ENCODE measurements at regions not wholly inside any gene's neighbourhood (a gene's known extent, or its start where the extent isn't known, plus 50 kb on each side); places are given as distances from the start of the nearest gene placed in this dataset.

DNA sequence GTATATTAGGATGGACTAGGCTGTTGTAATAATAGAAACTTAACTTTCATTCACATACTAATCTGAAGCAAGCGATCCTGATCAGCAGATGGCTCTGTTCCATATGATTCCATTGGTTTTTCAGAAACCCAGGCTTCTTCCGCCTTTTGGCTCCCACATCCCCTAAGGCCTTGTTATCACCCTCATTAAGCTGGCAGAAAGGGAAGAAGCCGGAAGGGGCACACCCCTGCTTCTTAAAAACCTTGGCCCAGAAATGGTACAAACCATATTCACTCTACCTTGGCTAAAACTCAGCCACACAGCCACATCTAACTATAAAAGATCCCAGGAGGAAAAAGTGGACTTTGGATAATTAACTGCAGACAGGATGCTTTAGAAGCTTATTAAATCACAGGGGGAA is 329.2 kb downstream of the PCNX1 start:
- no peaks in the 10 kb centered on the region for H3K36me3 Mint-ChIP-seq (ENCODE audit: low read depth)
- TF ChIP-seq, protein P1, sequence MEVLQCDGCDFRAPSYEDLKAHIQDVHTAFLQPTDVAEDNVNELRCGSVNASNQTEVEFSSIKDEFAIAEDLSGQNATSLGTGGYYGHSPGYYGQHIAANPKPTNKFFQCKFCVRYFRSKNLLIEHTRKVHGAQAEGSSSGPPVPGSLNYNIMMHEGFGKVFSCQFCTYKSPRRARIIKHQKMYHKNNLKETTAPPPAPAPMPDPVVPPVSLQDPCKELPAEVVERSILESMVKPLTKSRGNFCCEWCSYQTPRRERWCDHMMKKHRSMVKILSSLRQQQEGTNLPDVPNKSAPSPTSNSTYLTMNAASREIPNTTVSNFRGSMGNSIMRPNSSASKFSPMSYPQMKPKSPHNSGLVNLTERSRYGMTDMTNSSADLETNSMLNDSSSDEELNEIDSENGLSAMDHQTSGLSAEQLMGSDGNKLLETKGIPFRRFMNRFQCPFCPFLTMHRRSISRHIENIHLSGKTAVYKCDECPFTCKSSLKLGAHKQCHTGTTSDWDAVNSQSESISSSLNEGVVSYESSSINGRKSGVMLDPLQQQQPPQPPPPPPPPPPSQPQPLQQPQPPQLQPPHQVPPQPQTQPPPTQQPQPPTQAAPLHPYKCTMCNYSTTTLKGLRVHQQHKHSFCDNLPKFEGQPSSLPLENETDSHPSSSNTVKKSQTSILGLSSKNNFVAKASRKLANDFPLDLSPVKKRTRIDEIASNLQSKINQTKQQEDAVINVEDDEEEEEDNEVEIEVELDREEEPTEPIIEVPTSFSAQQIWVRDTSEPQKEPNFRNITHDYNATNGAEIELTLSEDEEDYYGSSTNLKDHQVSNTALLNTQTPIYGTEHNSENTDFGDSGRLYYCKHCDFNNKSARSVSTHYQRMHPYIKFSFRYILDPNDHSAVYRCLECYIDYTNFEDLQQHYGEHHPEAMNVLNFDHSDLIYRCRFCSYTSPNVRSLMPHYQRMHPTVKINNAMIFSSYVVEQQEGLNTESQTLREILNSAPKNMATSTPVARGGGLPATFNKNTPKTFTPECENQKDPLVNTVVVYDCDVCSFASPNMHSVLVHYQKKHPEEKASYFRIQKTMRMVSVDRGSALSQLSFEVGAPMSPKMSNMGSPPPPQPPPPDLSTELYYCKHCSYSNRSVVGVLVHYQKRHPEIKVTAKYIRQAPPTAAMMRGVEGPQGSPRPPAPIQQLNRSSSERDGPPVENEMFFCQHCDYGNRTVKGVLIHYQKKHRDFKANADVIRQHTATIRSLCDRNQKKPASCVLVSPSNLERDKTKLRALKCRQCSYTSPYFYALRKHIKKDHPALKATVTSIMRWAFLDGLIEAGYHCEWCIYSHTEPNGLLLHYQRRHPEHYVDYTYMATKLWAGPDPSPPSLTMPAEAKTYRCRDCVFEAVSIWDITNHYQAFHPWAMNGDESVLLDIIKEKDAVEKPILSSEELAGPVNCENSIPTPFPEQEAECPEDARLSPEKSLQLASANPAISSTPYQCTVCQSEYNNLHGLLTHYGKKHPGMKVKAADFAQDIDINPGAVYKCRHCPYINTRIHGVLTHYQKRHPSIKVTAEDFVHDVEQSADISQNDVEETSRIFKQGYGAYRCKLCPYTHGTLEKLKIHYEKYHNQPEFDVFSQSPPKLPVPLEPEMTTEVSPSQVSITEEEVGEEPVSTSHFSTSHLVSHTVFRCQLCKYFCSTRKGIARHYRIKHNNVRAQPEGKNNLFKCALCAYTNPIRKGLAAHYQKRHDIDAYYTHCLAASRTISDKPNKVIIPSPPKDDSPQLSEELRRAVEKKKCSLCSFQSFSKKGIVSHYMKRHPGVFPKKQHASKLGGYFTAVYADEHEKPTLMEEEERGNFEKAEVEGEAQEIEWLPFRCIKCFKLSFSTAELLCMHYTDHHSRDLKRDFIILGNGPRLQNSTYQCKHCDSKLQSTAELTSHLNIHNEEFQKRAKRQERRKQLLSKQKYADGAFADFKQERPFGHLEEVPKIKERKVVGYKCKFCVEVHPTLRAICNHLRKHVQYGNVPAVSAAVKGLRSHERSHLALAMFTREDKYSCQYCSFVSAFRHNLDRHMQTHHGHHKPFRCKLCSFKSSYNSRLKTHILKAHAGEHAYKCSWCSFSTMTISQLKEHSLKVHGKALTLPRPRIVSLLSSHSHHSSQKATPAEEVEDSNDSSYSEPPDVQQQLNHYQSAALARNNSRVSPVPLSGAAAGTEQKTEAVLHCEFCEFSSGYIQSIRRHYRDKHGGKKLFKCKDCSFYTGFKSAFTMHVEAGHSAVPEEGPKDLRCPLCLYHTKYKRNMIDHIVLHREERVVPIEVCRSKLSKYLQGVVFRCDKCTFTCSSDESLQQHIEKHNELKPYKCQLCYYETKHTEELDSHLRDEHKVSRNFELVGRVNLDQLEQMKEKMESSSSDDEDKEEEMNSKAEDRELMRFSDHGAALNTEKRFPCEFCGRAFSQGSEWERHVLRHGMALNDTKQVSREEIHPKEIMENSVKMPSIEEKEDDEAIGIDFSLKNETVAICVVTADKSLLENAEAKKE (CRISPR knock-in tag; IDR thresholded peaks at IDR 0.05) = no peak
- no peak for TF ChIP-seq POLR2AphosphoS5 (IDR thresholded peaks at IDR 0.05; ENCODE audit: low read depth)
- TF ChIP-seq, protein P2, sequence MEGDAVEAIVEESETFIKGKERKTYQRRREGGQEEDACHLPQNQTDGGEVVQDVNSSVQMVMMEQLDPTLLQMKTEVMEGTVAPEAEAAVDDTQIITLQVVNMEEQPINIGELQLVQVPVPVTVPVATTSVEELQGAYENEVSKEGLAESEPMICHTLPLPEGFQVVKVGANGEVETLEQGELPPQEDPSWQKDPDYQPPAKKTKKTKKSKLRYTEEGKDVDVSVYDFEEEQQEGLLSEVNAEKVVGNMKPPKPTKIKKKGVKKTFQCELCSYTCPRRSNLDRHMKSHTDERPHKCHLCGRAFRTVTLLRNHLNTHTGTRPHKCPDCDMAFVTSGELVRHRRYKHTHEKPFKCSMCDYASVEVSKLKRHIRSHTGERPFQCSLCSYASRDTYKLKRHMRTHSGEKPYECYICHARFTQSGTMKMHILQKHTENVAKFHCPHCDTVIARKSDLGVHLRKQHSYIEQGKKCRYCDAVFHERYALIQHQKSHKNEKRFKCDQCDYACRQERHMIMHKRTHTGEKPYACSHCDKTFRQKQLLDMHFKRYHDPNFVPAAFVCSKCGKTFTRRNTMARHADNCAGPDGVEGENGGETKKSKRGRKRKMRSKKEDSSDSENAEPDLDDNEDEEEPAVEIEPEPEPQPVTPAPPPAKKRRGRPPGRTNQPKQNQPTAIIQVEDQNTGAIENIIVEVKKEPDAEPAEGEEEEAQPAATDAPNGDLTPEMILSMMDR (conservative IDR thresholded peaks at IDR 0.05; ENCODE audit: low read depth in 2 of 2) = 0 out of 4 replicates have a peak, but pooled peaks of 1 of the 2 experiments have one; percentile 7
- DNase-seq (ENCODE audit: low spot score) = no peak
- Histone ChIP-seq H3F3A (replicated peaks; ENCODE audit: low read depth) (no peaks in the 10 kb centered on the region), H3K4me2 (no peak overlapping the region), H2AFZ (no peak overlapping the region), H3K36me3 (ENCODE audit: insufficient read depth) (no peaks in the 10 kb centered on the region), H3K79me2 (replicated peaks; ENCODE audit: insufficient read depth) (no peaks in the 10 kb centered on the region), H4K20me1 (replicated peaks; ENCODE audit: insufficient read depth) (no peaks in the 10 kb centered on the region), H3K27ac (ENCODE audit: low read depth) (no peak overlapping the region), H3K9me2 (ENCODE audit: insufficient read depth) (0 out of 2 replicates have a peak, but pooled peaks cover 5% of the 10 kb centered on the region), H3K27me3 (ENCODE audit: insufficient read depth) (no peaks in the 10 kb centered on the region), H3K4me3 (no peak overlapping the region), H3K4me1 (ENCODE audit: insufficient read depth) (no peaks in the 10 kb centered on the region)
- no peak overlapping the region for H3K27ac Mint-ChIP-seq
- H3K27me3 Mint-ChIP-seq (ENCODE audit: insufficient read depth, low read depth, poor library complexity) = peaks cover 15% of the 10 kb centered on the region
- H3K4me3 Mint-ChIP-seq = no peak overlapping the region
- H3K9me3 Mint-ChIP-seq = no peaks in the 10 kb centered on the region
- ATAC-seq = no peak
- H3K4me1 Mint-ChIP-seq = peaks cover 5% of the 10 kb centered on the region; the same call in 2 of the 3 replicates

DNA sequence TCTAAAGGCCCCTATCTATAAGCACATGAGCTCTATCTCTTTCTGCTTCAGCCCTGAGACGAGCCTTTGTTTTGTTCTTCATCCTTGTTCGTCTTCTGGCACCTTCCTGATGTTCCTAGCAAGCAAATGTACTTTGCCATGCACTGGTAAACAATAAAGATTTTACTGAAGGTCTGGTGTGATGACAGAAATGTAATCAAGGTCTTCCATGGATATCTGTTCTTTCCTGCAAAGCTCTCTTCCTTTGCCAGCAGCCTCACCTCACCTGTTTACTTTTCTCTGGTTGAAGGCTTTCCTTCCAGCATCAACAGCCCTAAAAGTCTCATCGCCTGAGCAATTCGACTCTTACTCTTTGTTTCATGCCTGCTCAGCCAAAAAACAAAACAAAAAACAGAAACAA is 330.3 kb downstream of the PCNX1 start:
- no peaks in the 10 kb centered on the region for H3K79me2 ChIP-seq (replicated peaks; ENCODE audit: insufficient read depth)
- H3K27me3 ChIP-seq (ENCODE audit: insufficient read depth) = no peaks in the 10 kb centered on the region
- peak overlapping the region; percentile 38; the same call in 1 of the 2 replicates for H2AFZ ChIP-seq
- Mint-ChIP-seq H3K4me3 (no peak overlapping the region), H3K4me1 (peaks cover 2% of the 10 kb centered on the region; the same call in 1 of the 3 replicates), H3K27me3 (ENCODE audit: insufficient read depth, low read depth, poor library complexity) (peaks cover 11% of the 10 kb centered on the region), H3K9me3 (no peaks in the 10 kb centered on the region), H3K27ac (no peak overlapping the region), H3K36me3 (ENCODE audit: low read depth) (no peaks in the 10 kb centered on the region)
- TF ChIP-seq POLR2AphosphoS5 (IDR thresholded peaks at IDR 0.05; ENCODE audit: low read depth) = no peak
- no peak for TF ChIP-seq EZH2 (IDR thresholded peaks at IDR 0.05; ENCODE audit: low read depth, unreplicated experiment)
- no peak for TF ChIP-seq STAT1 (IDR thresholded peaks at IDR 0.05; ENCODE audit: unreplicated experiment)
- no peak for TF ChIP-seq CREB1 (CRISPR knock-in tag; IDR thresholded peaks at IDR 0.05; ENCODE audit: low read depth)
- no peak for TF ChIP-seq NANOG (IDR thresholded peaks at IDR 0.05; ENCODE audit: borderline replicate concordance)
- TF ChIP-seq, protein P2 (conservative IDR thresholded peaks at IDR 0.05; ENCODE audit: low read depth in 2 of 2) = no peak
- no peak for TF ChIP-seq JUNB (IDR thresholded peaks at IDR 0.05; ENCODE audit: unreplicated experiment)
- no peak for TF ChIP-seq EZH2phosphoT487 (IDR thresholded peaks at IDR 0.05; ENCODE audit: unreplicated experiment)
- DNase-seq (ENCODE audit: low spot score) (no peak), ATAC-seq (no peak)
- no peaks in the 10 kb centered on the region for H3F3A ChIP-seq (replicated peaks; ENCODE audit: low read depth)
- H4K20me1 ChIP-seq (replicated peaks; ENCODE audit: insufficient read depth) = no peaks in the 10 kb centered on the region
- 0 out of 2 replicates have a peak, but pooled peaks cover 5% of the 10 kb centered on the region for H3K9me2 ChIP-seq (ENCODE audit: insufficient read depth)
- H3K36me3 ChIP-seq (ENCODE audit: insufficient read depth) = no peaks in the 10 kb centered on the region
- no peak overlapping the region for H3K4me3 ChIP-seq
- no peak overlapping the region for H3K4me2 ChIP-seq
- H3K27ac ChIP-seq (ENCODE audit: low read depth) = no peak overlapping the region
- no peaks in the 10 kb centered on the region for H3K4me1 ChIP-seq (ENCODE audit: insufficient read depth)

Measured in GM23338 (cell line).